MM.1S (cell line): ENCODE measurements at regions not wholly inside any gene's neighbourhood (a gene's known extent, or its start where the extent isn't known, plus 50 kb on each side); places are given as distances from the start of the nearest gene placed in this dataset.

Source experiments
- DNase-seq: peaks from one replicate; pipeline ENCODE4 v3.0.0-alpha.2; 2015
- H2AFZ ChIP-seq: fragments of 300-600 bp; sonication (generic); 2 replicates; pipeline ENCODE4 v1.6.0; 2016; ENCODE audit warnings: antibody characterized with exemption, low read length
- H3F3A ChIP-seq: fragments of 300-600 bp; sonication (generic); 2 replicates; pipeline ENCODE4 v1.6.1; 2016; ENCODE audit warnings: mild to moderate bottlenecking, antibody characterized with exemption, low read length, moderate library complexity, mixed read lengths; ENCODE audit not compliant: insufficient read depth
- H3K27ac ChIP-seq: fragments of 300-600 bp; sonication (generic); 2 replicates; pipeline ENCODE4 v1.5.1; 2016; ENCODE audit warnings: mild to moderate bottlenecking, low read length
- H3K27me3 ChIP-seq: fragments of 300-600 bp; sonication (generic); replicated peaks from 2 replicates; pipeline ENCODE4 v1.6.0; 2016; ENCODE audit warnings: low read length; ENCODE audit not compliant: insufficient read depth
- H3K36me3 ChIP-seq: fragments of 300-600 bp; sonication (generic); replicated peaks from 2 replicates; pipeline ENCODE4 v1.6.1; 2016; ENCODE audit warnings: mild to moderate bottlenecking, low read length, mixed read lengths; ENCODE audit not compliant: insufficient read depth
- H3K4me1 ChIP-seq: fragments of 300-600 bp; sonication (generic); 2 replicates; pipeline ENCODE4 v1.6.1; 2016; ENCODE audit warnings: low read length, mixed read lengths
- H3K4me2 ChIP-seq: fragments of 300-600 bp; sonication (generic); 2 replicates; pipeline ENCODE4 v1.6.0; 2016; ENCODE audit warnings: low read depth, low read length
- H3K4me3 ChIP-seq: fragments of 300-600 bp; sonication (generic); 2 replicates; pipeline ENCODE4 v1.5.1; 2016; ENCODE audit warnings: low read length, mixed read lengths
- H3K79me2 ChIP-seq: fragments of 300-600 bp; sonication (generic); 2 replicates; pipeline ENCODE4 v1.6.1; 2016; ENCODE audit warnings: mixed run types, low read length, mixed read lengths
- H3K9ac ChIP-seq: fragments of 300-600 bp; sonication (generic); 2 replicates; pipeline ENCODE4 v1.6.1; 2016; ENCODE audit warnings: low read length, mixed read lengths
- H3K9me2 ChIP-seq: fragments of 300-600 bp; sonication (generic); replicated peaks from 2 replicates; pipeline ENCODE4 v1.6.1; 2016; ENCODE audit warnings: mild to moderate bottlenecking, low read length, mixed read lengths; ENCODE audit not compliant: insufficient read depth
- H3K9me3 ChIP-seq: fragments of 300-600 bp; sonication (generic); replicated peaks from 2 replicates; pipeline ENCODE4 v1.6.1; 2016; ENCODE audit warnings: mild to moderate bottlenecking, low read length, mixed read lengths; ENCODE audit not compliant: insufficient read depth
- H4K20me1 ChIP-seq: fragments of 300-600 bp; sonication (generic); 2 replicates; pipeline ENCODE4 v1.6.1; 2016; ENCODE audit warnings: mild to moderate bottlenecking, low read length, moderate library complexity, mixed read lengths; ENCODE audit not compliant: insufficient read depth
- CTCF ChIP-seq: fragments of 300-600 bp; sonication (generic); IDR thresholded peaks from 2 replicates; pipeline ENCODE4 v1.5.1; 2016; ENCODE audit warnings: antibody characterized with exemption, low read length, mixed read lengths
- EZH2 ChIP-seq: fragments of 300-600 bp; sonication (generic); optimal IDR thresholded peaks from 2 replicates; pipeline ENCODE3; 2017; ENCODE audit warnings: low read depth, mild to moderate bottlenecking, antibody characterized with exemption, low read length, mixed read lengths
- EZH2phosphoT487 ChIP-seq: fragments of 300-600 bp; sonication (generic); IDR thresholded peaks from 2 replicates; pipeline ENCODE4 v1.6.1; 2018; ENCODE audit warnings: antibody characterized with exemption, low read length

GRCh38 chr11:98659431-98659830 lies 361.3 kb upstream of the CNTN5 start:
- TF ChIP-seq EZH2phosphoT487 = no peak
- no peak for TF ChIP-seq CTCF
- no peak for TF ChIP-seq EZH2
- Histone ChIP-seq H3K27ac (no peak overlapping the region), H3K36me3 (no peaks in the 10 kb centered on the region), H3K4me1 (no peaks in the 10 kb centered on the region), H2AFZ (no peak overlapping the region), H3K27me3 (no peaks in the 10 kb centered on the region), H3K4me3 (no peak overlapping the region), H3K4me2 (no peak overlapping the region), H4K20me1 (no peaks in the 10 kb centered on the region), H3F3A (no peaks in the 10 kb centered on the region), H3K9me3 (no peaks in the 10 kb centered on the region), H3K9me2 (no peaks in the 10 kb centered on the region), H3K9ac (no peak overlapping the region), H3K79me2 (no peaks in the 10 kb centered on the region)
- DNase-seq = no peak

GRCh38 chr11:98674390-98674789 lies 346.4 kb upstream of the CNTN5 start:
- no peaks in the 10 kb centered on the region for H3K79me2 ChIP-seq
- H3K27me3 ChIP-seq = no peaks in the 10 kb centered on the region
- H3K4me3 ChIP-seq = no peak overlapping the region
- H3K27ac ChIP-seq = no peak overlapping the region
- TF ChIP-seq EZH2 (no peak), CTCF (no peak), EZH2phosphoT487 (no peak)
- H3K4me1 ChIP-seq = no peaks in the 10 kb centered on the region
- no peaks in the 10 kb centered on the region for H4K20me1 ChIP-seq
- no peak overlapping the region for H3K9ac ChIP-seq
- no peaks in the 10 kb centered on the region for H3K9me3 ChIP-seq
- H3K4me2 ChIP-seq = no peak overlapping the region
- no peaks in the 10 kb centered on the region for H3K9me2 ChIP-seq
- H3F3A ChIP-seq = no peaks in the 10 kb centered on the region
- no peak overlapping the region for H2AFZ ChIP-seq
- H3K36me3 ChIP-seq = no peaks in the 10 kb centered on the region
- DNase-seq = no peak

GRCh38 chr11:98679673-98680072 lies 341.1 kb upstream of the CNTN5 start:
- Histone ChIP-seq H2AFZ (no peak overlapping the region), H3K27ac (no peak overlapping the region), H3K9ac (no peak overlapping the region), H3K9me2 (no peaks in the 10 kb centered on the region), H3K4me1 (no peaks in the 10 kb centered on the region), H3K36me3 (no peaks in the 10 kb centered on the region), H3K27me3 (no peaks in the 10 kb centered on the region), H3F3A (no peaks in the 10 kb centered on the region), H3K4me3 (no peak overlapping the region), H4K20me1 (no peaks in the 10 kb centered on the region), H3K9me3 (no peaks in the 10 kb centered on the region), H3K4me2 (no peak overlapping the region), H3K79me2 (no peaks in the 10 kb centered on the region)
- TF ChIP-seq EZH2 (no peak), CTCF (no peak), EZH2phosphoT487 (no peak)
- no peak for DNase-seq

DNA sequence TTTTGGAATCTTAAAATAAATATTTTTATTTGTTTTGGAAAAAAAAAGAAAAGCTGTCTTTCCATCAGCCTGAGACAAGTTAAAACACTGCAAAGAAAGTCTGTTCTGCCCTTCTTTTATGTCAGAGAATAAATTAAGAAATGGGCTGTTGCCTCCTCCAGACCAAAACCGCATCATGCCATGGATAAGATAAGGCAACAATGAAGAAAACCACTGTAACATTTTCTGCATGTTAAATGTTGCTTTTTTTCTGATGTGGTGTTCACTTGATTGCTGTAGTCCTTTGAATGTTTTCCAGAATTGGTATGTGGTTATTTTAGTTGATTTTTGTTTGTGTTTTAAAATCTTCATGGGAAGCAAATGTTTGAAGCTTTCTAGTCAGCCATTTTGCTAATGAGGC lies 319.2 kb upstream of the CNTN5 start:
- no peak overlapping the region for H2AFZ ChIP-seq
- no peaks in the 10 kb centered on the region for H3K27me3 ChIP-seq
- no peak overlapping the region for H3K27ac ChIP-seq
- H4K20me1 ChIP-seq = no peaks in the 10 kb centered on the region
- no peaks in the 10 kb centered on the region for H3K9me2 ChIP-seq
- no peaks in the 10 kb centered on the region for H3K79me2 ChIP-seq
- H3K9me3 ChIP-seq = no peaks in the 10 kb centered on the region
- H3K9ac ChIP-seq = no peak overlapping the region
- no peak overlapping the region for H3K4me2 ChIP-seq
- H3K4me1 ChIP-seq = no peaks in the 10 kb centered on the region
- H3K4me3 ChIP-seq = no peak overlapping the region
- H3F3A ChIP-seq = no peaks in the 10 kb centered on the region
- H3K36me3 ChIP-seq = no peaks in the 10 kb centered on the region
- TF ChIP-seq EZH2 (no peak), CTCF (no peak), EZH2phosphoT487 (no peak)
- no peak for DNase-seq
